Suprapubic skin (tissue), 4 donors: ENCODE measurements at regions not wholly inside any gene's neighbourhood (a gene's known extent, or its start where the extent isn't known, plus 50 kb on each side); places are given as distances from the start of the nearest gene placed in this dataset.

Experiments used
- EP300 ChIP-seq: sonication (generic); formaldehyde crosslinking; IDR thresholded peaks from one replicate; pipeline ENCODE4 v1.6.1; 2017; ENCODE audit warnings: antibody characterized with exemption
- POLR2A ChIP-seq, 2 donors: fragments of 450-650 bp; IDR thresholded peaks; one replicate each; pipeline ENCODE4 v1.6.1; 2017; ENCODE audit warnings: antibody characterized with exemption in 2 of 2, mild to moderate bottlenecking in 2 of 2, moderate library complexity in 2 of 2
- POLR2AphosphoS5 ChIP-seq, 3 donors: sonication (generic); formaldehyde crosslinking; IDR thresholded peaks; one replicate each; pipeline ENCODE4 v1.6.1; 2017; ENCODE audit warnings: antibody characterized with exemption in 3 of 3
- TF ChIP-seq, protein P1 (sequence below), 2 donors: fragments of 200-600 bp in 1 of 2; fragments of 450-650 bp in 1 of 2; sonication (generic) in 1 of 2; IDR thresholded peaks; one replicate each; pipeline ENCODE4 v1.5.1; 2016 to 2019; ENCODE audit warnings: antibody characterized with exemption in 2 of 2, mild to moderate bottlenecking in 1 of 2, moderate library complexity in 1 of 2

GRCh38 chr15:47529241-47529640 lies 188.1 kb upstream of the SEMA6D start:
- TF ChIP-seq, protein P1, sequence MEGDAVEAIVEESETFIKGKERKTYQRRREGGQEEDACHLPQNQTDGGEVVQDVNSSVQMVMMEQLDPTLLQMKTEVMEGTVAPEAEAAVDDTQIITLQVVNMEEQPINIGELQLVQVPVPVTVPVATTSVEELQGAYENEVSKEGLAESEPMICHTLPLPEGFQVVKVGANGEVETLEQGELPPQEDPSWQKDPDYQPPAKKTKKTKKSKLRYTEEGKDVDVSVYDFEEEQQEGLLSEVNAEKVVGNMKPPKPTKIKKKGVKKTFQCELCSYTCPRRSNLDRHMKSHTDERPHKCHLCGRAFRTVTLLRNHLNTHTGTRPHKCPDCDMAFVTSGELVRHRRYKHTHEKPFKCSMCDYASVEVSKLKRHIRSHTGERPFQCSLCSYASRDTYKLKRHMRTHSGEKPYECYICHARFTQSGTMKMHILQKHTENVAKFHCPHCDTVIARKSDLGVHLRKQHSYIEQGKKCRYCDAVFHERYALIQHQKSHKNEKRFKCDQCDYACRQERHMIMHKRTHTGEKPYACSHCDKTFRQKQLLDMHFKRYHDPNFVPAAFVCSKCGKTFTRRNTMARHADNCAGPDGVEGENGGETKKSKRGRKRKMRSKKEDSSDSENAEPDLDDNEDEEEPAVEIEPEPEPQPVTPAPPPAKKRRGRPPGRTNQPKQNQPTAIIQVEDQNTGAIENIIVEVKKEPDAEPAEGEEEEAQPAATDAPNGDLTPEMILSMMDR (IDR thresholded peaks at IDR 0.05), result no peak
- TF ChIP-seq POLR2AphosphoS5 (IDR thresholded peaks at IDR 0.05), result no peak
- no peak for TF ChIP-seq POLR2A (IDR thresholded peaks at IDR 0.05)
- TF ChIP-seq EP300, result no peak
